Nephron (organoid): ENCODE measurements at regions not wholly inside any gene's neighbourhood (a gene's known extent, or its start where the extent isn't known, plus 50 kb on each side); places are given as distances from the start of the nearest gene placed in this dataset.
"Not testable (repeated sequence)": the region's sequence is repeated elsewhere in the genome, so short reads cannot be mapped to it uniquely, and the experiment has no call there.

Source experiments
- H3K27ac Mint-ChIP-seq, 3 experiments: 2 replicates each; pipeline ENCODE4 v1.8.0; 2020; ENCODE audit warnings: mixed read lengths in 3 of 3, mild to moderate bottlenecking in 2 of 3, moderate library complexity in 1 of 3
- H3K27me3 Mint-ChIP-seq: 2 replicates; pipeline ENCODE4 v1.8.0; 2021; ENCODE audit warnings: low read depth, mild to moderate bottlenecking, moderate library complexity, mixed read lengths
- H3K36me3 Mint-ChIP-seq: 2 replicates; pipeline ENCODE4 v1.8.0; 2020; ENCODE audit warnings: low read depth, mixed read lengths
- H3K4me1 Mint-ChIP-seq: 2 replicates; pipeline ENCODE4 v1.8.0; 2020; ENCODE audit warnings: mixed read lengths
- H3K4me3 Mint-ChIP-seq, 3 experiments: 2 replicates each; pipeline ENCODE4 v1.8.0; 2020; ENCODE audit warnings: mild to moderate bottlenecking in 3 of 3, mixed read lengths in 3 of 3, moderate library complexity in 2 of 3
- H3K9me3 Mint-ChIP-seq: 2 replicates; pipeline ENCODE4 v1.8.0; 2020; ENCODE audit warnings: mixed read lengths
- CTCF ChIP-seq, 3 experiments: fragments of 200-600 bp; sonication (generic); IDR thresholded peaks; one replicate each; pipeline ENCODE4 v1.5.0; 2021; ENCODE audit warnings: antibody characterized with exemption in 3 of 3; ENCODE audit not compliant: unreplicated experiment in 3 of 3

DNA sequence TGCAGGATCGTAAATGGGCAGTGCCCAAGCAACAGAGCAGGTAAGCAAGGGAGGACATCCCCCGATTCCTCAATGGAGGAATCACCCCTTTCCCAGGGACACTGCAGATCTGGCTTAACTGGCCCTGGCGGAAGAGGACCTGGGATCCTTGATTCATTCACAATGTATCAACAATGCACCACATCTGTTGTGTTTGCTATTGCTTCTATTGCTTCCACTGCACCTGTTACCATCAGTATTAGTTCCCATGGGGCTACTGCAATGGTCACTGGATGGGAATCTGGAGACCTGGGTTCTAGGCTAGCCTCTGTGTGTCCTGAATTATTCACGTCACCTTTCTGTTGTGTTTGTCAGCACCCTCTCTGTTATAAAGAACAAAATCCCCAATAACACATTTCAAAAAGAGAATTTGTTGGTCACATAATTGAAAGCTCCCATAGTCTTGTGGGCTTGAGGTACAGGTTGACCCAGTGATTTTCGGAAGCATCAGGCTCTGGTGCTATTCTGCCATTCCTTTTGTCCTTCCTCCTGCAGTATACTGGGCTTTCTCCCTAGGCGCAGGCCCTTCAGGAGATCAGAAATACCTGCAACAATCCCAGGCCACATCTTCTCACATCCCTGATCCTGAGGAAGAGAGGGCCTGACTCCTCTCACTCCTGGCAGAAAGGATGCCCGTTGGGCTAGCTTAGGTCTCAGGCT is 193.5 kb upstream of the GLI2 start:
- H3K4me3 Mint-ChIP-seq: no peak overlapping the region
- peaks cover 26% of the 10 kb centered on the region for H3K4me1 Mint-ChIP-seq
- H3K36me3 Mint-ChIP-seq: no peaks in the 10 kb centered on the region
- H3K9me3 Mint-ChIP-seq: no peaks in the 10 kb centered on the region
- H3K27me3 Mint-ChIP-seq: peaks cover 58% of the 10 kb centered on the region
- H3K27ac Mint-ChIP-seq: no peak overlapping the region
- no peak for TF ChIP-seq CTCF (IDR thresholded peaks at IDR 0.05; ENCODE audit: unreplicated experiment in 3 of 3)

- Mint-ChIP-seq H3K4me3 (no peak overlapping the region), H3K9me3 (no peaks in the 10 kb centered on the region), H3K36me3 (no peaks in the 10 kb centered on the region), H3K4me1 (peaks cover 29% of the 10 kb centered on the region), H3K27ac (no peak overlapping the region), H3K27me3 (peaks cover 66% of the 10 kb centered on the region)
- TF ChIP-seq CTCF (IDR thresholded peaks at IDR 0.05; ENCODE audit: unreplicated experiment in 3 of 3): no peak
Observed at GRCh38 chr2:120542911-120543527, 192.6 kb upstream of the GLI2 start.

DNA sequence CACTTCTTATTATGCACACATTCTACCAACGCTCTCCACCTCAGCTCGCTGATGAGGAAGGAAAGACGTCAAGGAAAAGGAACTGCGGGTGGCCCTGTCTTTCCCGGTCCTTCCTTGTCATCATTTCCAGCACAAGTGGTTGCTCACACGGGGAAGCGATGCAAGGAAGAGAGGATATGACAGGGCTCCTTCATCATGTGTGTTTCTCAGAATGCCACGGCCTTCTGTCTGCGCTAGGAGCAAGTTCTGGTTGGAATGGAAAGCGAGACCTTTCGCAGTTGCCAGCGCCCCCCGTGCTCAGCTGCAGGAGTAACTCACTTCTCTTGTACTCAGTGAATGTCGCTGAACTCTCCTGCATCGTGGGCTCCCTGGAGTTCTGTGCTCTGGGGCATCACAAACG is 191.8 kb upstream of the GLI2 start:
- no peak for TF ChIP-seq CTCF (IDR thresholded peaks at IDR 0.05; ENCODE audit: unreplicated experiment in 3 of 3)
- Mint-ChIP-seq H3K27me3 (peaks cover 61% of the 10 kb centered on the region), H3K36me3 (no peaks in the 10 kb centered on the region), H3K4me1 (peaks cover 29% of the 10 kb centered on the region), H3K4me3 (no peak overlapping the region), H3K9me3 (no peaks in the 10 kb centered on the region), H3K27ac (peak overlapping the region in 1 of 3 experiments; percentile 11)

- Mint-ChIP-seq H3K4me3 (no peak overlapping the region), H3K9me3 (no peaks in the 10 kb centered on the region), H3K4me1 (peaks cover 25% of the 10 kb centered on the region), H3K27me3 (peaks cover 60% of the 10 kb centered on the region), H3K36me3 (no peaks in the 10 kb centered on the region), H3K27ac (peak overlapping the region in 1 of 3 experiments; percentile 11)
- no peak for TF ChIP-seq CTCF (IDR thresholded peaks at IDR 0.05; ENCODE audit: unreplicated experiment in 3 of 3)
Observed at GRCh38 chr2:120544522-120544921, 191.1 kb upstream of the GLI2 start.

- H3K9me3 Mint-ChIP-seq, H3K27ac Mint-ChIP-seq, H3K36me3 Mint-ChIP-seq, H3K4me3 Mint-ChIP-seq: not testable (repeated sequence)
- peaks cover 24% of the 10 kb centered on the region for H3K4me1 Mint-ChIP-seq
- H3K27me3 Mint-ChIP-seq: peaks cover 62% of the 10 kb centered on the region
Observed at GRCh38 chr2:120545007-120545406, 190.7 kb upstream of the GLI2 start.

DNA sequence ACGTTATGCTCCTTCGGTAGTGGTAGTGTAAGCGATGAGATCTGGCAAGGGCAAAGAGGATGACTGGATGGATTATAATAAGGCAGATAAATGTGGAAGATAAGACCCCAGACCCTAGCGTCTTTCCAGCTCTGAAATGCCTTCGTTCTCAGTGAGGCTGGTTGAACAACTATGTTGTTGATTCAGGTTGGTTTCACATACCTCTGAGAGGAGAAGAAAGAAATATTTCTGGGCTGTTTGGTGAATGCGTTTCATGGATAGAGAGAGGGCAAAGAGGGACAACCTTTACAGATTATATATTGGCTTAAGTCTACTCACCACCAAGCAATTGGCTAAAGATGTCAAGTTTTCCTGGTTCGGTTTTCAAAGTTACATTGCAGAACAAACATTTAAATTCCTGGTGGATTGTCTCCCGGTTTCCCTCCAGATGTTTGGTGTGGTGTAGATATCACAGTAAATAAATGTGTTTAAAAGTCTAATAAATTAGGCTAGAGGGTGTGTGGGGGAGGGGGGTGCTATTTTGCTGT is 190.1 kb upstream of the GLI2 start:
- Mint-ChIP-seq H3K27ac (peak overlapping the region in 2 of 3 experiments; percentile 23 to 51), H3K9me3 (no peaks in the 10 kb centered on the region), H3K4me1 (peaks cover 20% of the 10 kb centered on the region), H3K4me3 (peak overlapping the region in 1 of 3 experiments; percentile 12), H3K36me3 (no peaks in the 10 kb centered on the region), H3K27me3 (peaks cover 64% of the 10 kb centered on the region)
- TF ChIP-seq CTCF (IDR thresholded peaks at IDR 0.05; ENCODE audit: unreplicated experiment in 3 of 3): no peak
